Natural killer cell treated with Interleukin-12 subunit alpha and Interleukin-12 subunit beta and Interleukin-15 and Interleukin-18, amount 100 ng/mL, for 72 hours (primary cell): ENCODE measurements at regions not wholly inside any gene's neighbourhood (a gene's known extent, or its start where the extent isn't known, plus 50 kb on each side); places are given as distances from the start of the nearest gene placed in this dataset.

Experiments used
- ATAC-seq, 2 donors: fragments of 150-1000 bp; cut with Tn5 transposase in 1 of 2; sonication (Bioruptor Pico), chemical (Tn5 transposase) in 1 of 2; 2 replicates each; pipeline ENCODE4 v1.10.0; 2021
- DNase-seq: peaks from one replicate; pipeline ENCODE4 v3.0.0; 2022; ENCODE audit warnings: low spot score
- H3K27ac Mint-ChIP-seq, 2 donors: 1 replicate in 1 of 2; 2 replicates in 1 of 2; pipeline ENCODE4 v1.8.0; 2022; ENCODE audit warnings: mixed read lengths in 2 of 2, mild to moderate bottlenecking in 1 of 2, moderate library complexity in 1 of 2
- H3K27me3 Mint-ChIP-seq, 2 donors: 1 replicate in 1 of 2; 2 replicates in 1 of 2; pipeline ENCODE4 v1.8.0; 2022; ENCODE audit warnings: mixed read lengths in 2 of 2
- H3K36me3 Mint-ChIP-seq: one replicate; pipeline ENCODE4 v1.8.0; 2022; ENCODE audit warnings: mixed read lengths
- H3K4me1 Mint-ChIP-seq, 2 donors: 1 replicate in 1 of 2; 2 replicates in 1 of 2; pipeline ENCODE4 v1.8.0; 2022; ENCODE audit warnings: low read depth in 2 of 2, mixed read lengths in 2 of 2, mild to moderate bottlenecking in 1 of 2
- H3K4me3 Mint-ChIP-seq: one replicate; pipeline ENCODE4 v1.8.0; 2022; ENCODE audit warnings: mixed read lengths
- H3K9me3 Mint-ChIP-seq: 2 replicates; pipeline ENCODE4 v1.8.0; 2022; ENCODE audit warnings: mixed read lengths

DNA sequence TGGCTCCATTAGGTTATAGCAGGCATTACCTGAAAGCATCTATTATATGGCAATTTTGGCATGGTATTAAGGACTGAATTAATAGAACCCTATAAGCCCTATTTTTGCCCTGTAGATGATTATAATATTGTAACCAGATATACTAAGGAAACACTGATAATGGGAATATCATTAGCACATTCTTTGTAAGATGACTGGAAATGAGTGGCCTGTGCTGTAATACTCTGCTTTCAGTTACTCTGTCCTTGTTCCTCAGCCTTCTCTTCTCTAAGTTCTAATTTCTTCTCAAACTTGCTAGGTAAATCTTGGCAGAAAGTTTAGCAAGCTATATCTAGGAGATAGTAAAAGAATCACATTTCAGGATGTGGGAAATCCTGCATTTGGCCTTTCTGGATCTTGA, 74.0 kb upstream of the ITPRID2 start:
- ATAC-seq = no peak

GRCh38 chr2:181818058-181818680, 73.4 kb upstream of the ITPRID2 start:
- H3K4me1 Mint-ChIP-seq = peaks cover 7% of the 10 kb centered on the region in 2 donors
- no peak overlapping the region for H3K27ac Mint-ChIP-seq
- no peak for DNase-seq
- ATAC-seq = no peak
- no peaks in the 10 kb centered on the region for H3K36me3 Mint-ChIP-seq
- no peak overlapping the region for H3K4me3 Mint-ChIP-seq
- peaks cover 7 to 23% of the 10 kb centered on the region in 2 donors for H3K27me3 Mint-ChIP-seq
- H3K9me3 Mint-ChIP-seq = no peaks in the 10 kb centered on the region

More for the DNA sequence above, 74.0 kb upstream of the ITPRID2 start:
- Mint-ChIP-seq H3K27ac (no peak overlapping the region), H3K27me3 (peaks cover 7 to 22% of the 10 kb centered on the region in 2 donors), H3K4me3 (no peak overlapping the region), H3K36me3 (no peaks in the 10 kb centered on the region), H3K9me3 (no peaks in the 10 kb centered on the region), H3K4me1 (peaks cover 7% of the 10 kb centered on the region in 2 donors)
- no peak for DNase-seq

DNA sequence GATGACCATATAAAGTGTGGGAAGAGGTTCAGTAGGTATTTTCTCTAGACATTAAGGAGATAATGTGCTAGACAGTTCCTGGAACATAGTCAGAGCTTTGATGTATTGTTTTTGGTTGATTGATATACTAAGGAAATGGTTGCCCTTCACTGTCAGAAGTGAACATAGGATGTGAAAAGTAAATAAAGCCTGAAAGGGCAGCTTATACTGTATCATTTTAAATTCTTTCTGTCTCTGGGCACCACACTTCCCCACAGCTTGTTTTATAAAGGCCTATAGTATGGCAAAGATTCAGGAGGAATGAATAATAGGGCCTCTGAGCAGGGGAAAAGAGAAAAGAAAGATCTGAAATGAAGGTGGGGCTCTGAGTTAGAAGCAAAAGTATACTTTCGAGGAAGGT, 72.7 kb upstream of the ITPRID2 start:
- no peak for DNase-seq
- no peak overlapping the region for H3K27ac Mint-ChIP-seq
- peaks cover 7 to 29% of the 10 kb centered on the region in 2 donors for H3K27me3 Mint-ChIP-seq
- no peak overlapping the region for H3K4me3 Mint-ChIP-seq
- no peaks in the 10 kb centered on the region for H3K36me3 Mint-ChIP-seq
- ATAC-seq = no peak
- H3K9me3 Mint-ChIP-seq = no peaks in the 10 kb centered on the region
- H3K4me1 Mint-ChIP-seq = peaks cover 2 to 3% of the 10 kb centered on the region in 2 donors

DNA sequence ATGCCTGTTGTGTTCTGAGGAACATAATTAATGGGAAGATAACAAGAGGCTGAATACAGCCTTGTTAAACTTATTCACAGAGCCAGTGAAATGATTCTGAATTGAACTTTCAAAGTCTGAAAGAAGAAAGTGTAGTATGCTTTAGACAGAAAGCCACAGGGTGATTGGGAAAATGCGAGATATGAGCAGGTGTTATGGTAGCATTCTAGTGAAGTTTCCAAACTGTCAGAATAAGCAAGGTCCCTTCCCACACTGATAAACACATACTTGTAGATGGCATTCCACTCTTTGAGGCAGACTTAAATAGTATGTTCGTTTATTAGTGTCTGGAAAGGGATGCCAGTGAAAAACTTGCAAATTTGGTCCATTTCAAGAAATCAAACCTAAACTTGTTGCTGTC, 70.5 kb upstream of the ITPRID2 start:
- ATAC-seq (no peak), DNase-seq (no peak)
- no peak overlapping the region for H3K4me3 Mint-ChIP-seq
- no peaks in the 10 kb centered on the region for H3K36me3 Mint-ChIP-seq
- no peaks in the 10 kb centered on the region for H3K9me3 Mint-ChIP-seq
- no peaks in the 10 kb centered on the region for H3K4me1 Mint-ChIP-seq
- H3K27ac Mint-ChIP-seq = no peak overlapping the region
- peaks cover 17 to 38% of the 10 kb centered on the region in 2 donors for H3K27me3 Mint-ChIP-seq

GRCh38 chr2:181822097-181822496, 69.4 kb upstream of the ITPRID2 start:
- Mint-ChIP-seq H3K36me3 (no peaks in the 10 kb centered on the region), H3K27ac (no peak overlapping the region), H3K27me3 (peaks cover 17 to 37% of the 10 kb centered on the region in 2 donors), H3K9me3 (no peaks in the 10 kb centered on the region), H3K4me3 (no peak overlapping the region), H3K4me1 (no peaks in the 10 kb centered on the region)
- ATAC-seq = no peak
- no peak for DNase-seq

DNA sequence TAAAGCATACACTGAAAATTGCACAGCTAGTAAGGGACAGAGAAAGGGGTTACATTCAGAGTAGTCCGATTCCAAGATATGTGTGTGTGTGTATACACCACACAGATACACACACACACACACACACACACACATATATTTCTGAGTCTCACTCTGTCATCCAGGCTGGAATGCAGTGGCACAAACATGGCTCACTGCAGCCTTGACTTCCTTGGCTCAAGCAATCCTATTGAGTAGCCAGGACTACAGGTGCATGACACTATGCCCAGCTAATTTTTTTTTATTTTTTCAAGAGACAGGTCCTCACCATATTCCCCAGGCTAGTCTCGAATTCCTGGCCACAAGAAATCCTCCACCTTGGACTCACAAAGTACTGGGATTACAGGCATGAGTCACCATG, 68.1 kb upstream of the ITPRID2 start:
- ATAC-seq (no peak), DNase-seq (no peak)
- peaks cover 18 to 35% of the 10 kb centered on the region in 2 donors for H3K27me3 Mint-ChIP-seq
- H3K36me3 Mint-ChIP-seq = no peaks in the 10 kb centered on the region
- no peaks in the 10 kb centered on the region for H3K4me1 Mint-ChIP-seq
- H3K27ac Mint-ChIP-seq = no peak overlapping the region
- no peaks in the 10 kb centered on the region for H3K9me3 Mint-ChIP-seq
- no peak overlapping the region for H3K4me3 Mint-ChIP-seq

DNA sequence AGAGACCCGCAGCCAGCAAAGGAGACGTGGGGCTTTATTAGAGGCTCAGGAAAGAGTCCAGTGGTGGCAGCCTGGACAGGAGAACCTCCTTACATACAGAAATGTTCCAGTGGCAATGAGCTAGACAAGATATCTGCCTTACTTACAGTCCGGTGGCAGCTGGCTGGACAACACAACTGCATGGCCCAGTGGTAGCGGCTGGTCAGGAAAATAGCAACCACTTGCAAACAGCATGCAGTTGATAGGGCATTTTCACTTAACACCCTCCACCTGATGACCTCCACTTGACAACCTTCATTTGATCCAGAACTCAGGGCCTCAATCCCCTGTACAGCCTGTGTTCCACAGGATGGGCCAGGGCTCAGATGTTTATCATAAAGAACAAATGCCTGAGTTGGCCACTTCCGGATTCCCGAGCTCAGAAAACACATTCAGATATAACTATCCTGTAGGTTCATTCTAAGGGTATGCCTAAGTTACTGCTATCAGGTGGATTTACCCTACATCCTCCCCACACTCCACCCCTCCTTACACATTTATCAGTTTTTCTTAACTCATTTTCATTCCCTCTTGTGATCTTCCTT, 63.3 kb upstream of the ITPRID2 start:
- Mint-ChIP-seq H3K36me3 (no peaks in the 10 kb centered on the region), H3K9me3 (no peaks in the 10 kb centered on the region), H3K27me3 (peaks cover 21 to 32% of the 10 kb centered on the region in 2 donors), H3K4me1 (no peaks in the 10 kb centered on the region), H3K27ac (no peak overlapping the region), H3K4me3 (no peak overlapping the region)
- ATAC-seq = no peak
- DNase-seq = no peak

DNA sequence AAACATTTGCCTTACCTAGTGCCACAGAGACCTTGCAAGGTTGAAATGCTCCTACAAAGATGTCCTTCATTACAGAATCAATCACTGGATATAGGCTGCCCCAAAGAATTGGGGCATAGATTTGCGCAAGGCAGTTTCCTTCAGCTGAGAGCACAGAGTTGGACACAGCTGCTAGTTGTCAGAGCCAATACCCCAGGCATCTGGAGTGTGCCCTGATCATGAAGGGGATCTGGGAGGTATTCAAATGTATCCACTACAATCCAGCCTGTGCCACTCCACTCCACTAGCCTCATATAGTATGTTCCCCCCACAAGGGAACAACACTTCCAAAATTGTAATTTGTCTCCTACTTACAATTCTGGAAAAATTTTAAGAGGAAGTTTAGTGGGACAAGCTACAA, 62.3 kb upstream of the ITPRID2 start:
- H3K4me3 Mint-ChIP-seq = no peak overlapping the region
- H3K4me1 Mint-ChIP-seq = no peaks in the 10 kb centered on the region
- no peak for DNase-seq
- H3K9me3 Mint-ChIP-seq = no peaks in the 10 kb centered on the region
- H3K27ac Mint-ChIP-seq = no peak overlapping the region
- no peak for ATAC-seq
- H3K36me3 Mint-ChIP-seq = no peaks in the 10 kb centered on the region
- H3K27me3 Mint-ChIP-seq = peaks cover 21 to 28% of the 10 kb centered on the region in 2 donors

DNA sequence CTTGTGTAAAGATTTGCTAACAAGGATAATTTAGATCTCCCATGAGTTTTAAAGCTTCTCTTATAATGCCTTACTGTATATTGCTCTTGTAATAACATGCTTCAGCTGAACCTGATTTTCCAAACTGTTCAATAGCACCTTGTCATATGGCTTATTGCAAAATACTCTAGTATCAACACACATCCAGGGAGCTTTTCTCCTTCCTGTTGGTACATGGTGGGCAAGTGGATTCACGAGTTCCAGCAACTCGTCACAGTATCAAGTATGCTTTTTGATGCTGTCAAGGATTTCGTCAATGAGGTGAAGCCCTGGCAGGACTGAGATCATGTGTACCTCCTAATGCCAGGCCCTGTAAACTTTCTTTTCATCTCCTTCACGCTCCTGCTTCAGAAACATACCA, 59.5 kb upstream of the ITPRID2 start:
- Mint-ChIP-seq H3K4me1 (no peaks in the 10 kb centered on the region), H3K36me3 (no peaks in the 10 kb centered on the region), H3K27ac (no peak overlapping the region), H3K4me3 (no peak overlapping the region), H3K27me3 (peaks cover 16 to 29% of the 10 kb centered on the region in 2 donors), H3K9me3 (no peaks in the 10 kb centered on the region)
- DNase-seq (no peak), ATAC-seq (no peak)

GRCh38 chr2:181836583-181836982, 54.9 kb upstream of the ITPRID2 start:
- no peaks in the 10 kb centered on the region for H3K4me1 Mint-ChIP-seq
- H3K36me3 Mint-ChIP-seq = no peaks in the 10 kb centered on the region
- H3K4me3 Mint-ChIP-seq = no peak overlapping the region

GRCh38 chr2:181837563-181837962, 54.0 kb upstream of the ITPRID2 start:
- DNase-seq = no peak
- no peak overlapping the region for H3K27ac Mint-ChIP-seq
- no peaks in the 10 kb centered on the region for H3K4me1 Mint-ChIP-seq
- H3K27me3 Mint-ChIP-seq = peaks cover 15 to 42% of the 10 kb centered on the region in 2 donors
- no peaks in the 10 kb centered on the region for H3K9me3 Mint-ChIP-seq
- no peaks in the 10 kb centered on the region for H3K36me3 Mint-ChIP-seq
- no peak for ATAC-seq
- no peak overlapping the region for H3K4me3 Mint-ChIP-seq

More at GRCh38 chr2:181836583-181836982, 54.9 kb upstream of the ITPRID2 start:
- H3K27ac Mint-ChIP-seq = no peak overlapping the region
- peaks cover 17 to 36% of the 10 kb centered on the region in 2 donors for H3K27me3 Mint-ChIP-seq
- no peaks in the 10 kb centered on the region for H3K9me3 Mint-ChIP-seq
- DNase-seq (no peak), ATAC-seq (no peak)

- H3K4me1 Mint-ChIP-seq = no peaks in the 10 kb centered on the region
- peaks cover 17 to 43% of the 10 kb centered on the region in 2 donors for H3K27me3 Mint-ChIP-seq
- no peak overlapping the region for H3K27ac Mint-ChIP-seq
- ATAC-seq = no peak
- H3K9me3 Mint-ChIP-seq = no peaks in the 10 kb centered on the region
- H3K36me3 Mint-ChIP-seq = no peaks in the 10 kb centered on the region
- no peak overlapping the region for H3K4me3 Mint-ChIP-seq
- DNase-seq = no peak
Measured at GRCh38 chr2:181839811-181840210, 51.7 kb upstream of the ITPRID2 start.

GRCh38 chr2:181841079-181841478, 50.5 kb upstream of the ITPRID2 start:
- Mint-ChIP-seq H3K4me3 (no peak overlapping the region), H3K27ac (no peak overlapping the region), H3K36me3 (no peaks in the 10 kb centered on the region), H3K4me1 (no peaks in the 10 kb centered on the region), H3K27me3 (peaks cover 15 to 35% of the 10 kb centered on the region in 2 donors), H3K9me3 (no peaks in the 10 kb centered on the region)
- ATAC-seq (no peak), DNase-seq (no peak)
